ENCODE measurements at regions not wholly inside any gene's neighbourhood (a gene's known extent, or its start where the extent isn't known, plus 50 kb on each side); places are given as distances from the start of the nearest gene placed in this dataset.

GRCh38 chr5:2259494-2260107 lies 376.9 kb upstream of the IRX4 start:
- no peak overlapping the region for H3K27ac ChIP-seq
- no peaks in the 10 kb centered on the region for H3K9me3 ChIP-seq
- in situ Hi-C loops (cut with MboI; ENCODE audit: low sequenced_read_pairs in 4 of 4) = no loop called here
- TF ChIP-seq CTCF (IDR thresholded peaks at IDR 0.05 in 4 of 5, conservative IDR thresholded peaks at IDR 0.05 in 1 of 5) (no peak), POLR2A (IDR thresholded peaks at IDR 0.05) (no peak)
- H3K27me3 ChIP-seq = no peaks in the 10 kb centered on the region
- H3K36me3 ChIP-seq = no peaks in the 10 kb centered on the region
- no peaks in the 10 kb centered on the region for H3K4me1 ChIP-seq
- intact Hi-C loops (cut with DNase I; ENCODE audit: low total_unique reads) = no loop called here
- ATAC-seq (no peak), DNase-seq (no peak)
- no peak overlapping the region for H3K4me3 ChIP-seq

GRCh38 chr5:2258861-2259260 lies 376.1 kb upstream of the IRX4 start:
- in situ Hi-C loops (cut with MboI; ENCODE audit: low sequenced_read_pairs in 4 of 4) (no loop called here), intact Hi-C loops (cut with DNase I; ENCODE audit: low total_unique reads) (no loop called here)
- H3K27ac ChIP-seq = no peak overlapping the region
- ATAC-seq = no peak
- no peaks in the 10 kb centered on the region for H3K4me1 ChIP-seq
- H3K9me3 ChIP-seq = no peaks in the 10 kb centered on the region
- H3K36me3 ChIP-seq = no peaks in the 10 kb centered on the region
- no peak for TF ChIP-seq CTCF (IDR thresholded peaks at IDR 0.05 in 4 of 5, conservative IDR thresholded peaks at IDR 0.05 in 1 of 5)
- no peak for TF ChIP-seq POLR2A (IDR thresholded peaks at IDR 0.05)
- H3K4me3 ChIP-seq = no peak overlapping the region
- H3K27me3 ChIP-seq = no peaks in the 10 kb centered on the region
- DNase-seq = no peak

- H3K27me3 ChIP-seq = no peaks in the 10 kb centered on the region
- DNase-seq (no peak), ATAC-seq (no peak)
- no peak overlapping the region for H3K27ac ChIP-seq
- no peaks in the 10 kb centered on the region for H3K36me3 ChIP-seq
- intact Hi-C loops (cut with DNase I; ENCODE audit: low total_unique reads) (no loop called here), in situ Hi-C loops (cut with MboI; ENCODE audit: low sequenced_read_pairs in 4 of 4) (no loop called here)
- TF ChIP-seq CTCF (IDR thresholded peaks at IDR 0.05 in 4 of 5, conservative IDR thresholded peaks at IDR 0.05 in 1 of 5) (no peak), POLR2A (IDR thresholded peaks at IDR 0.05) (no peak)
- no peaks in the 10 kb centered on the region for H3K9me3 ChIP-seq
- no peaks in the 10 kb centered on the region for H3K4me1 ChIP-seq
- no peak overlapping the region for H3K4me3 ChIP-seq
Measured at GRCh38 chr5:2257326-2258244, 374.9 kb upstream of the IRX4 start.

- H3K4me3 ChIP-seq = no peak overlapping the region
- no peak overlapping the region for H3K27ac ChIP-seq
- H3K27me3 ChIP-seq = no peaks in the 10 kb centered on the region
- TF ChIP-seq POLR2A (IDR thresholded peaks at IDR 0.05) (no peak), CTCF (IDR thresholded peaks at IDR 0.05 in 4 of 5, conservative IDR thresholded peaks at IDR 0.05 in 1 of 5) (no peak)
- H3K4me1 ChIP-seq = no peaks in the 10 kb centered on the region
- intact Hi-C loops (cut with DNase I; ENCODE audit: low total_unique reads) (no loop called here), in situ Hi-C loops (cut with MboI; ENCODE audit: low sequenced_read_pairs in 4 of 4) (no loop called here)
- no peaks in the 10 kb centered on the region for H3K36me3 ChIP-seq
- no peak for ATAC-seq
- no peak for DNase-seq
- H3K9me3 ChIP-seq = no peaks in the 10 kb centered on the region
Measured at GRCh38 chr5:2256691-2257280, 374.1 kb upstream of the IRX4 start.
